Ascending aorta (tissue), 2 donors: ENCODE measurements at regions not wholly inside any gene's neighbourhood (a gene's known extent, or its start where the extent isn't known, plus 50 kb on each side); places are given as distances from the start of the nearest gene placed in this dataset.

Experiments used
- DNase-seq, 2 donors: peaks; one replicate each; pipeline ENCODE4 v3.0.0-alpha.2; 2019; ENCODE audit warnings: low spot score in 2 of 2
- H3K27ac ChIP-seq, 2 donors: fragments of 200-600 bp; sonication (generic); one replicate each; pipeline ENCODE4 v1.5.1; 2016 to 2017; ENCODE audit warnings: mild to moderate bottlenecking in 1 of 2
- H3K27me3 ChIP-seq: fragments of 200-600 bp; sonication (generic); one replicate; pipeline ENCODE4 v1.5.1; 2017
- H3K36me3 ChIP-seq, 2 donors: fragments of 200-600 bp; sonication (generic); one replicate each; pipeline ENCODE4 v1.5.1; 2016
- H3K4me1 ChIP-seq, 2 donors: fragments of 200-600 bp; sonication (generic); one replicate each; pipeline ENCODE4 v1.5.1; 2016 to 2017; ENCODE audit warnings: mild to moderate bottlenecking in 1 of 2
- H3K4me3 ChIP-seq, 2 donors: fragments of 200-600 bp; sonication (generic); one replicate each; pipeline ENCODE4 v1.5.1; 2016 to 2017; ENCODE audit warnings: mild to moderate bottlenecking in 1 of 2
- H3K9me3 ChIP-seq, 2 donors: fragments of 200-600 bp; sonication (generic); one replicate each; pipeline ENCODE4 v1.5.1; 2016
- intact Hi-C: fragments of 100-400 bp; cut with DNase I; formaldehyde crosslinking; loops from one replicate; pipeline ENCODE4 v1.15.1; 2023
- TF ChIP-seq, protein P1 (sequence below), 3 experiments: fragments of 200-600 bp in 2 of 3; fragments of 450-650 bp in 1 of 3; sonication (generic) in 2 of 3; IDR thresholded peaks; one replicate each; pipeline ENCODE4 v1.5.1; 2016 to 2019; ENCODE audit warnings: antibody characterized with exemption in 3 of 3, mild to moderate bottlenecking in 1 of 3, moderate library complexity in 1 of 3

DNA sequence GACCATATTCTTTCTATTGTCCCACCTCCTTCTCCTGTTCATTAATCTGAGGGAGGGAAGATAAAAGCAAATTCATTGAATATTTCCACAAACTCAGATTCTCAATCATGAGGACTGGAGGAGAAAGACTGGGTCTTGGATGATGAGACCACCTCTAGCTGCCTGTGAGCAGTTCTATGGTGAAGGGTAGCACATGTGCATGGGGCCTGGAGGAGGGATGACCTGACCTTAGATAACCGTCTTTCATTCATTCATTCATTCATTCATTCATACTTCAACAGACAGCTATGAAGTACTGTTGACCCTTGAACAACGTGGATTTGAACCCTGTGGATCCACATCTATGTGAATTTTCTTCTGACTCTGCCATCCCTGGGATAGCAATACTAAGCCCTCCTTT is 68.4 kb downstream of the MED10 start:
- intact Hi-C loops, result no loop called here
- TF ChIP-seq, protein P1, sequence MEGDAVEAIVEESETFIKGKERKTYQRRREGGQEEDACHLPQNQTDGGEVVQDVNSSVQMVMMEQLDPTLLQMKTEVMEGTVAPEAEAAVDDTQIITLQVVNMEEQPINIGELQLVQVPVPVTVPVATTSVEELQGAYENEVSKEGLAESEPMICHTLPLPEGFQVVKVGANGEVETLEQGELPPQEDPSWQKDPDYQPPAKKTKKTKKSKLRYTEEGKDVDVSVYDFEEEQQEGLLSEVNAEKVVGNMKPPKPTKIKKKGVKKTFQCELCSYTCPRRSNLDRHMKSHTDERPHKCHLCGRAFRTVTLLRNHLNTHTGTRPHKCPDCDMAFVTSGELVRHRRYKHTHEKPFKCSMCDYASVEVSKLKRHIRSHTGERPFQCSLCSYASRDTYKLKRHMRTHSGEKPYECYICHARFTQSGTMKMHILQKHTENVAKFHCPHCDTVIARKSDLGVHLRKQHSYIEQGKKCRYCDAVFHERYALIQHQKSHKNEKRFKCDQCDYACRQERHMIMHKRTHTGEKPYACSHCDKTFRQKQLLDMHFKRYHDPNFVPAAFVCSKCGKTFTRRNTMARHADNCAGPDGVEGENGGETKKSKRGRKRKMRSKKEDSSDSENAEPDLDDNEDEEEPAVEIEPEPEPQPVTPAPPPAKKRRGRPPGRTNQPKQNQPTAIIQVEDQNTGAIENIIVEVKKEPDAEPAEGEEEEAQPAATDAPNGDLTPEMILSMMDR (IDR thresholded peaks at IDR 0.05), result no peak
- Histone ChIP-seq H3K9me3 (no peaks in the 10 kb centered on the region), H3K27ac (no peak overlapping the region), H3K4me3 (no peak overlapping the region), H3K36me3 (no peaks in the 10 kb centered on the region), H3K27me3 (no peaks in the 10 kb centered on the region), H3K4me1 (no peaks in the 10 kb centered on the region)
- no peak for DNase-seq

DNA sequence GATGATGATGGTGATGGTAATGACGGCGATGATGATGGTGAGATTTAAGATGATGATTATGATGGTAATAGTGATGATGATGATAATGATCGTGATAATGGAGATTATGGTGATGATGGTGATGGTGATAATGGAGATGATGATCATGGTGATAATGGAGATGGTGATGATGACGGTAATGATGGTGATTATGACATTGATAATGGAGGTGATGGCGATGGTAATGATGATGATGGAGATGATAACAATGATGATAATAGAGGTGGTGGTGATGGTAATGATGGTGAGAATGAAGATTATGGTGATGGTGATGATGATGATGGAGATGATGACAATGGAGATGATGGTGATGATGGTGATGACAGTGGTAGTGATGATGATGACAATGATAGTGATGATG is 69.7 kb downstream of the MED10 start:
- intact Hi-C loops, result no loop called here
- TF ChIP-seq, protein P1 (IDR thresholded peaks at IDR 0.05), result no peak

GRCh38 chr5:6307304-6307703 is 71.0 kb downstream of the MED10 start:
- H3K27me3 ChIP-seq, result no peaks in the 10 kb centered on the region
- H3K9me3 ChIP-seq, result no peaks in the 10 kb centered on the region
- no peak overlapping the region for H3K4me3 ChIP-seq
- TF ChIP-seq, protein P1 (IDR thresholded peaks at IDR 0.05), result no peak
- no peaks in the 10 kb centered on the region for H3K36me3 ChIP-seq
- no peak for DNase-seq
- no peak overlapping the region for H3K27ac ChIP-seq
- H3K4me1 ChIP-seq, result no peaks in the 10 kb centered on the region
- intact Hi-C loops, result no loop called here

More for the DNA sequence above, 69.7 kb downstream of the MED10 start:
- Histone ChIP-seq H3K27ac (no peak overlapping the region), H3K36me3 (no peaks in the 10 kb centered on the region), H3K4me1 (no peaks in the 10 kb centered on the region), H3K27me3 (no peaks in the 10 kb centered on the region), H3K9me3 (no peaks in the 10 kb centered on the region), H3K4me3 (no peak overlapping the region)
- no peak for DNase-seq

DNA sequence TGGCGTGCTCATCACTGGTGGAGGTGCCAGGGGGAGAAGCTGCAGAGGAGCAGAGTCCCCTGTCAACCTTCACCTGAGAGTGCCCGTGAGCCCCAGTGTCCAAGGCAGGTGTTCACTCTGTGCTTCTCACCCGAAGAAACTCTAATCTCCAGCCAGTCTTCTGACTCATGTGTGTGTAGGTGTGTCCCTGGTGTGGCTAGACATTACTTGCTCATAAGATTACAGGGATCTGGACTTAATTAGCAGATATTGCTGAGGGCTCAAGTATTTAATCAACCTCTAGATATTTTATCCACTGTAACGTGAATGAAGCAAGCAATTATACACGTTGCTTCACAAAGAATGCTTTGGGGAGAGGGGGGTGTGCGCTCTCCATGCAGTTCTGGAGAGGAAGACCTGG is 72.5 kb downstream of the MED10 start:
- intact Hi-C loops, result no loop called here
- no peak overlapping the region for H3K27ac ChIP-seq
- no peaks in the 10 kb centered on the region for H3K36me3 ChIP-seq
- no peaks in the 10 kb centered on the region for H3K9me3 ChIP-seq
- no peak overlapping the region for H3K4me3 ChIP-seq
- no peaks in the 10 kb centered on the region for H3K27me3 ChIP-seq
- H3K4me1 ChIP-seq, result no peaks in the 10 kb centered on the region
- no peak for DNase-seq
- TF ChIP-seq, protein P1 (IDR thresholded peaks at IDR 0.05), result no peak

DNA sequence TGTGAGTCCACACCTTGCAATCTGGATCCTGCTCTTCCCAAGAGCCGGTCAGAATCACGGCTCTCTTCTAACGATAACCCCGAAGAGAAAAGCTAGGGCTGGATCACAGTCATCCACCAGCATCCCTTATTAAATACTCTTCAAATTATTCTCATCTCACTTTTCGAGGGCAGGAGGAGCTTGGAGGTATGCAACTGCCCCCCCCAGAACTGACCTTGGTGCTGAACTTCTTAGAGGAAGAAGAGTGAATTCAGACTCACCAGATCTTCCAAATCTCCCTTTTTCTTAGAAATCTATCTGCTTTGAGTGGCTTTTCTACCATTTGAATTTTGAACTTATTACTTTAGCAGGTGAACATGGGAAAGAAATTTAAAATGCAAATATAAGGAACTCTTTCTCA is 75.7 kb downstream of the MED10 start:
- Histone ChIP-seq H3K9me3 (no peaks in the 10 kb centered on the region), H3K4me1 (no peaks in the 10 kb centered on the region), H3K4me3 (no peak overlapping the region), H3K27ac (no peak overlapping the region), H3K36me3 (no peaks in the 10 kb centered on the region), H3K27me3 (no peaks in the 10 kb centered on the region)
- intact Hi-C loops, result no loop called here
- DNase-seq, result no peak
- TF ChIP-seq, protein P1 (IDR thresholded peaks at IDR 0.05), result no peak

DNA sequence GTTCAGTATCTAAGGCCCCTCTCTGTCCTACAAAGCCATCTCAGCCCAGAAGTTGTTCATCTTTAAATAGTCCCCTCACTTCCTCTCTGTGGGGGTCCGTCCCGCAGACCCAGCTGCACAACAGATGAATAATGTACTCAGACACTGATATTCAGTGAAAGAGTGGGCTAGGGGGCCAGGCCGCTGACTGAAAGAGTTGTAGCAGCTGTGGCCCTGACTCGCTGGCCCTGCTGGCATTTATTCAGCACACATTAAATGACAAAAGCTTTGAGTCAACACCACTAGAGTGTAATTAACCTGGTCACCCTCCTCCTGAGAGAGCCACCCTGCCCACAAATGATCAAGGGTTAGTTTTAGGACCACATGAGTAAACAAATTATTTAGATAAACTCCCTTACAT is 76.3 kb downstream of the MED10 start:
- H3K9me3 ChIP-seq, result no peaks in the 10 kb centered on the region

More for the DNA sequence above, 76.3 kb downstream of the MED10 start:
- H3K4me1 ChIP-seq, result no peaks in the 10 kb centered on the region
- DNase-seq, result no peak
- no peaks in the 10 kb centered on the region for H3K36me3 ChIP-seq
- TF ChIP-seq, protein P1 (IDR thresholded peaks at IDR 0.05), result no peak
- no peaks in the 10 kb centered on the region for H3K27me3 ChIP-seq
- intact Hi-C loops, result no loop called here
- no peak overlapping the region for H3K27ac ChIP-seq
- no peak overlapping the region for H3K4me3 ChIP-seq
